Activated naive CD8-positive, alpha-beta T cell (primary cell): ENCODE measurements at regions not wholly inside any gene's neighbourhood (a gene's known extent, or its start where the extent isn't known, plus 50 kb on each side); places are given as distances from the start of the nearest gene placed in this dataset.

ENCODE experiments used
- H3K27ac Mint-ChIP-seq: one replicate; pipeline ENCODE4 v1.8.0; 2021; ENCODE audit warnings: mixed read lengths
- H3K27me3 Mint-ChIP-seq: one replicate; pipeline ENCODE4 v1.8.0; 2021; ENCODE audit warnings: mixed read lengths
- H3K36me3 Mint-ChIP-seq: one replicate; pipeline ENCODE4 v1.8.0; 2021; ENCODE audit warnings: mixed read lengths
- H3K4me1 Mint-ChIP-seq: one replicate; pipeline ENCODE4 v1.8.0; 2021; ENCODE audit warnings: low read depth, mixed read lengths
- H3K4me3 Mint-ChIP-seq: one replicate; pipeline ENCODE4 v1.8.0; 2021; ENCODE audit warnings: mild to moderate bottlenecking, mixed read lengths
- H3K9me3 Mint-ChIP-seq: one replicate; pipeline ENCODE4 v1.8.0; 2021; ENCODE audit warnings: low read depth, mixed read lengths

DNA sequence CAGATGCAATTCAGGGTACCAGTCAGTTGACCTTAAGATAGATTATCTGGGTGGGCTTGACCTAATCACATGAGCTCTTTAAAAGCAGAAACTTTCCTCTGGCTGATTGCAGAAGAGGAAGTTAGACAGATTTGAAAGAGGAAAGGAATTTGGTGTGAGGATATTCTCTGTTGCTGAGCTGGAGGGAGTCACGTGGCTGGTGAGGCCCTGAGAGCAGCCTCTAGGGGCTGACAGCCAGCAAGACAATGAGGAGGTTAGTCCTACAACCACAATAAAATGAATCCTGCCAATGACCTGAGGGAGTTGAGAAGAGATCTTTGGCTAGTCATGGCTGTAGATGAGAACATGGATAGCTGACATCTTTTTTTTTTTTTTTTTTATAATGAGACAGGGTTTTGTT is 87.0 kb upstream of the B3GAT2 start:
- Mint-ChIP-seq H3K36me3 (no peaks in the 10 kb centered on the region), H3K4me1 (no peaks in the 10 kb centered on the region), H3K27ac (no peak overlapping the region), H3K27me3 (peaks cover 2% of the 10 kb centered on the region), H3K9me3 (no peaks in the 10 kb centered on the region), H3K4me3 (no peak overlapping the region)

DNA sequence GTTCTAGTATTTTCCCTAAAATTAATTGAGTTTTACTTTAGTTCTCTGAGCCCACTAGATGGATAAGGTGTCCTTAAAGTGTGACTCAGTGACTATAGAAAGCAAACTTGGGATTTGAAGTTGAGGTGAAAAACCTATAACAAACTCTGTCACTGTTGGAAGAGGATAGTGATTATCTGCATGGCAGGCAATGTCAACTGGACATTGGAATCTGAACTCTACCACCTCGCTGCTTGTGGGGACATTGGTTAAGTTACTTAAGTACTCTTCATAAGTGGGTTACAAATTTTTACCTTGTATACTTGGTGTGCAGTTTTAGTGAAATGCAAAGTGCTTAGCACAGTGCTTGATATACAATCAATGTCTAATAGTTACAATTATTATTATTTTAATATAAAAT is 87.9 kb upstream of the B3GAT2 start:
- Mint-ChIP-seq H3K27ac (no peak overlapping the region), H3K4me1 (no peaks in the 10 kb centered on the region), H3K9me3 (no peaks in the 10 kb centered on the region), H3K36me3 (no peaks in the 10 kb centered on the region), H3K27me3 (peaks cover 2% of the 10 kb centered on the region), H3K4me3 (no peak overlapping the region)

DNA sequence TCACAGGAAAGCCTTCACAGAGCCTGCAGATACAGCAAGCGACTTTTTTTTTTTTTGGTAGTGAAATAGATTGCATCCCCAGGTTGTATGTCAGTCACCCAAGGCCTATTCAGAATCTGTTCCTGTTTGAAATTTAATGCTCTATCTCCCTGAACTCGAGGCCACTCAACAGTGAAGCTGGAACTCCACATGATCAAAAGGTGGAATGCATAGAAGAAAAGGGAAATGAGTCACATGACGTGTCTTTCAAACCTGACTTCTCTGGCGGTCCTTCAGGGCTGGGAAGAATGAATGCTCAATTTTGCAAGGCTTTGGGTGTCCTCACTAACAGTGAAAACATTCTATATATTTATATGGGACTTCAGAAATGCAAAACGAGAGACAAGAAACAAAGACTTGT is 88.4 kb upstream of the B3GAT2 start:
- Mint-ChIP-seq H3K9me3 (no peaks in the 10 kb centered on the region), H3K36me3 (no peaks in the 10 kb centered on the region), H3K4me3 (no peak overlapping the region), H3K27me3 (peaks cover 2% of the 10 kb centered on the region), H3K4me1 (no peaks in the 10 kb centered on the region), H3K27ac (no peak overlapping the region)

DNA sequence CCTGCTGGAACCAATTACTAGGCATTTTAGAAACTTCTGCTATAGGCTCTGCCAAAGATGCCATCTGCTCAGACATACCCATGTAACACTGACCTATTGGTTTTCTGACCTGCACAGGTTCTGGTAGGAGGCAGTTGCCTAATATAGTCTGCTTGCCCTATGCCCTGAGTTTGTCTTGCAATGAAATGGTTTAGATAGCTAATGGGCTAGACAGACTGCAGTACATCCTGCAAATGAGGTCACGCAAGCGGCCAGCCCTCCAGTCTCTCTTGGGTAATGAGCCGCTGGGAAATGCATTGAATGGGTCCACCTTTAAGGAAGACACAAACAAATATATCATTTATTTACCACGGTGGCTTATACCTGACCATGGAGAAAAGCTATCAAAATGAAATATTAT is 90.6 kb upstream of the B3GAT2 start:
- Mint-ChIP-seq H3K9me3 (no peaks in the 10 kb centered on the region), H3K36me3 (no peaks in the 10 kb centered on the region), H3K4me3 (no peak overlapping the region), H3K27ac (no peak overlapping the region), H3K4me1 (no peaks in the 10 kb centered on the region), H3K27me3 (no peaks in the 10 kb centered on the region)

DNA sequence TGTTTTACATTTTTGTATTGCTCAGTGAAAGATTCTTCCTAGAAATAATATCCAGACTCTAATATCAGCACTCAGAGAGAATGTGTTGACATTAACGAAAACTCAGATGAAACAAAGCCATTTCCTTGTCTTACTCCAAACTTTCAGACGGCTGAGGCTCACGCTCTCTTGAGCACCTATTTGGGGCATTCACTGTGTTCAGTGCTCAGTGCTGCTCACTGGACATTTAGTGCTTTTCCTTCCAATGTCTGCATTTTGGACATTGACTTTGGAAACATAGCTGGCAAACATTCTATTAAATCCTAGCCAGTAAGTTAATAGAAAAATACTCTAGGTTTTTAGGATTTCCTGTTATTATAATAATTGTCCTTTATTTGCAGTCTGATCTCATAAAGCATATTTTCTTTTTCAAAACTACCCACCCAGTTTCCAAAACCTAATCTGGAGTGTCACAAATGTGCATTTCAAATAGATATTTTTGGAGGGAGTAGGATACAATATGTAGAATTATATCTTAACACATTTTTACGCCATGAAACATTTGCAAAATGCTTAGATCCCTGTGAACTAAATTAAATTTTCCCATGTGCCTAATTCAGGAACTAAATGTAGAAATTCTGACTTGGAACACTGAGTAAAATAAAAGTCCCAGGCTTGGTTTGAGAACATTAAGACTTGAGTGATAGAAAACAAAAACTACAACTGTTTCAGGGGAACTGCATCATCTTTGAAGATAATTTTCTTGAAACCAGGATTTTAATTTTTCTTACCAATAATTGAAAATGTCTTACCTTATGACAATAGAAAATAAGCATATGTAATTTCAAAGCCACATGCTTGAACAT is 91.7 kb upstream of the B3GAT2 start:
- Mint-ChIP-seq H3K36me3 (no peaks in the 10 kb centered on the region), H3K27ac (no peak overlapping the region), H3K4me1 (no peaks in the 10 kb centered on the region), H3K27me3 (no peaks in the 10 kb centered on the region), H3K4me3 (no peak overlapping the region), H3K9me3 (no peaks in the 10 kb centered on the region)

DNA sequence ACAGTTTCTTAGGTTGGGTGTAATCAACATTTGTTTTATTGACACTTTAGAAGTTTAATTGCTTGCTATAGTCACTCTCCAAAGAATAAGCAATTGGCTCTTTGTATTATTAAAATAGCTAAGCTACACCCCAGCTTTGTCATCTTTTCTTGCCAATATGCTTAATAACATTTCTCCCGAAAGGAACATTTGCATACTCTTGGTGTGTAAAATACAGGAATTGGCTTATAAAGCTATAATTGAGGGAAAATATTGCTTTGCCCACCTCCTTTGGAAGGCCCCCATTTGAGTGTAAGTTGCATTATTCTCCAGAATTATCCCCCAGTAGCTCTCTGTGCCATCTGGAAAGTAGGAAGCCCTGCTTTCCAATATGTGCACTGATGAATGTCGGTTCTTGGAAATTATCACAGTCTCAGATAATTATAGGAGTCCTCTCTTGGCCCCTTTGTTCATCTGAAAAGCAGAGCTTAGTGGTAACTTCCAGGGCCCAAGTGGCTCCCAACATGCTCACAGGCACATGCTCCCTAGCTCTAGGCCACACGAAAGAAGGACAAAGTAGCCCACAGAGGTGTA is 92.4 kb upstream of the B3GAT2 start:
- Mint-ChIP-seq H3K36me3 (no peaks in the 10 kb centered on the region), H3K4me3 (no peak overlapping the region), H3K9me3 (no peaks in the 10 kb centered on the region), H3K4me1 (no peaks in the 10 kb centered on the region), H3K27ac (no peak overlapping the region), H3K27me3 (no peaks in the 10 kb centered on the region)

DNA sequence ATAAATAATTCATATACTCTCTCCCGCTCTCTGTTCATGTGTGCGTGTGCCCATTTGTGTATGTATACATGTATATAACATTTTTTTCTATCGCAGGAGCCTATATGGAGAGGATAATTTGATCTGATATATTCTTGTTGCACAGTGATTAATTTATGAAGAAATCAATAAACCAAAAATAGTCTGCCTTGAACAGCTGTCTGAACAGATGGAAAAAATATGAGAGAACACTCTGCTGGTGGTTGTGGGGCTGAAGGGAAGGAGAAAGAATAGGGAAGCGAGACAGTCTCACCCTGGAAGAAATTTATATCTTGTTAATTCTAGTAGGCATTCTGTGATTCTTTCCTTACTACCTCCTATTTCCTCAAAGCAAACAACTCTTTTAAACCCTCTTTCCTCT is 96.6 kb upstream of the B3GAT2 start:
- no peaks in the 10 kb centered on the region for H3K36me3 Mint-ChIP-seq
- no peak overlapping the region for H3K27ac Mint-ChIP-seq

DNA sequence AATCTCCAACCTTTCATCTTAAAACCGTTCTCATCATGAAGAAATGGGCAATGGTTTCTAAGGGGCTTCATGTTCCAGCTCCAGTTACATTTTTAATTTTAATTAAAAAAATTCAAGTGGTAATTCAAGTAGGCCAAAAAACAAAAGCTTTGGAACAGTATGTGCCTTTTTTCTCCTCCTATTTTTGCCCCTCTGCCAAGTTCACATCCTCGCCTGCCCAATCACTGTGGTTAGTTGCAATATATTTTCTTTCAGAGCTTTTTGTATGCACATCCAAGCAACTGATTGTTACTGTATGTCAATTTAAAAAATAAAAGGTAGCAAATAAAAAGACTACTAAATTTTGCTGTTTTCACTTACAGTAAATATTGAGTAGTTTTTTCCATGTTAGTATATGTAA is 99.8 kb upstream of the B3GAT2 start:
- H3K4me1 Mint-ChIP-seq = no peaks in the 10 kb centered on the region
- H3K9me3 Mint-ChIP-seq = no peaks in the 10 kb centered on the region
- H3K27ac Mint-ChIP-seq = no peak overlapping the region
- H3K36me3 Mint-ChIP-seq = no peaks in the 10 kb centered on the region
- H3K27me3 Mint-ChIP-seq = no peaks in the 10 kb centered on the region
- H3K4me3 Mint-ChIP-seq = no peak overlapping the region

More for the DNA sequence above, 96.6 kb upstream of the B3GAT2 start:
- Mint-ChIP-seq H3K27me3 (no peaks in the 10 kb centered on the region), H3K9me3 (no peaks in the 10 kb centered on the region), H3K4me3 (no peak overlapping the region), H3K4me1 (no peaks in the 10 kb centered on the region)

DNA sequence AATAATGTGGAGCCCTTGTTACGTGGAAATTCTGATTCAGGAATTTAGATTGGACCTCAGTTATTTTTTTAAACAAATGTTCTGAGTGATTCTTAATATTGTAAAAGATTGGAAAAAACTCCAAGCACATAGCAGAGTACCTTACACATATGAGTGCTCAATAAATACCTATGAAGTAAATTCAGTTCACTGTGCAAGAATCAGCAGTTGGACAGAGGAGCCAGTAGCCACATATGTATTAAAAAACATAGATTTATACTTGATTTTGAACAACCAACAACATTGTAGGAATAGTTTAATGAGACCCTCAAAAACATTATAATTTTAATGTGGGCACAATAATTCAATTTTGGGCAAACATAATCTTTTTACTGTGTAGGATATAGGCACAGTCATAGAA is 109.3 kb upstream of the B3GAT2 start:
- Mint-ChIP-seq H3K4me3 (no peak overlapping the region), H3K27me3 (peaks cover 12% of the 10 kb centered on the region), H3K9me3 (no peaks in the 10 kb centered on the region), H3K36me3 (no peaks in the 10 kb centered on the region), H3K4me1 (no peaks in the 10 kb centered on the region), H3K27ac (no peak overlapping the region)

DNA sequence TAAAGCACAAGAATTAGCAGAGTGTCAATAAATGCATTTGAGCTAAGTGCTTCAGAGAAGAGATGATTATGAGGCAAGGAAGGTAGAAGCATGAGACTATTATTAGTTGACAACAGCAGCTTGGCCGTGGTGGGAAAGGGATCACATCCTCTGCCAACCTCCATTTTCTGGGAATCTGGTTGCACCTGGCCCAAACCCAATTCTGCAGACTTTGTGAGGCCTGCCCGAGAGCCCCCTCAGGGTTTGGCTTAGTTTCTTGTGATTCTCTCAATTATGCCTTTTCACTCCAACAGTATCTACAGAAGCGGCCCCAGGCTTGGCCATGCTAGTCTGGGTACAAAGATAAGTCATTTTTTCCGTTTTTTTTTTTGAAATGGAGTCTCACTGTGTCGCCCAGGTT is 111.0 kb upstream of the B3GAT2 start:
- Mint-ChIP-seq H3K27me3 (peaks cover 12% of the 10 kb centered on the region), H3K36me3 (no peaks in the 10 kb centered on the region), H3K4me3 (no peak overlapping the region), H3K27ac (no peak overlapping the region), H3K4me1 (no peaks in the 10 kb centered on the region), H3K9me3 (no peaks in the 10 kb centered on the region)

DNA sequence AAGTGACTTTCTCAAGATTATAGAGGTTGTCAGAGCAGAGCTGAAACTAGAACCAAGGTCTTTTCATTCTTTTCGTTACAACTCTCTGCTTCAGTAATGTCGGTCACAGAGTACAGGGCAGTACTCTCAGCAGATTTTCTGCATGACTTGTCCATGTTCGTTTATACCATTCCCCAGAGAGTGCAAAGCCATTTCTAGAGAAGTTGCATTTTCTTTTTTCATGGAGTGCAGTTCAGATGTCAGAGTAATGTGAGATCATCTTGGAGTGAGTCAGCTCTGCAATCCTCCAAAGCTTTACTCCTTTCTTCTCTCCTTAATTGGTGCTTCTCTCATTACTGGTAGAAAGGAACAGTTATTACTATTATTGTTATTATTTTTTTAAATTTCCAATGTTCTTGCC is 115.6 kb upstream of the B3GAT2 start:
- no peaks in the 10 kb centered on the region for H3K36me3 Mint-ChIP-seq
- peaks cover 10% of the 10 kb centered on the region for H3K27me3 Mint-ChIP-seq
- H3K9me3 Mint-ChIP-seq = peaks cover 2% of the 10 kb centered on the region
- H3K27ac Mint-ChIP-seq = no peak overlapping the region
- no peaks in the 10 kb centered on the region for H3K4me1 Mint-ChIP-seq
- H3K4me3 Mint-ChIP-seq = no peak overlapping the region

DNA sequence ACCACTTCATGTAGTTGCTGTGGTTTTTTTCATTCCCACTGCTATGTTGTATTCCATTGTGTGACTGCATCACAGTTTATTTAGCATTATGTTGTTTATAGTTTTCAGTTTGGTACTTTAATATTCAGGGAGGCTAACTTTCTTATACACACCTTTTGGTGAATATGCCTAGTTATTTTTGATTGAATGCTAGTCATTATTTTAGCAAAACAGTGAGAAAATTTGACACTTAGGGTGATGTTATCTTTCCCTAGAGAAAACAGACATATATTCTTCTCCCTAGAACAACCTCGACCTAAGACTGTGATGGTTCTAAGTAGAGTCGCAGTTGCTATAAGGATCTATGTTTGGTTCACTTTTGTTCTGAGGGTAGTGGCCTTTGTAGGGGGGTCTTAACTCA is 120.8 kb upstream of the B3GAT2 start:
- Mint-ChIP-seq H3K9me3 (peaks cover 12% of the 10 kb centered on the region), H3K4me3 (no peak overlapping the region), H3K27me3 (peaks cover 8% of the 10 kb centered on the region), H3K27ac (no peak overlapping the region), H3K36me3 (no peaks in the 10 kb centered on the region), H3K4me1 (no peaks in the 10 kb centered on the region)

DNA sequence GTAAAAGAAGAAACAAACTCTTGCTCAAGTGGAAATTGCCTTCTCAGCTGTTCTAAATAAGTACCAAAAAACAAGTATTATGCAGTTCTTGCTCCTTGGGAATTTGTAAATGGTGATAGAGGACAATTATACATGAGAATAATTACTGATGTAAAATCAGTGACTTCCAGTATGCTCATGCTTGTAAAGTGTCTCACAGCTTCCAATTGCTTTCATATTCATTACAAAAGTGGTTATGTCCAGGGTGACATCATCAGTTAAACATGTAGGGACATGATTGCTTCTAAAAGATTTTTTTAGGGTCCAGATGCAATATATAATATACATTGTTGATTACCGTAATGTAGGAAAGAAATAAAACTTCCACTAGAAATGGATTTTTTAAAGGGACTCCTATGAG is 122.8 kb upstream of the B3GAT2 start:
- Mint-ChIP-seq H3K27ac (no peak overlapping the region), H3K4me3 (no peak overlapping the region), H3K36me3 (no peaks in the 10 kb centered on the region), H3K4me1 (no peaks in the 10 kb centered on the region), H3K27me3 (peaks cover 2% of the 10 kb centered on the region), H3K9me3 (peaks cover 12% of the 10 kb centered on the region)

DNA sequence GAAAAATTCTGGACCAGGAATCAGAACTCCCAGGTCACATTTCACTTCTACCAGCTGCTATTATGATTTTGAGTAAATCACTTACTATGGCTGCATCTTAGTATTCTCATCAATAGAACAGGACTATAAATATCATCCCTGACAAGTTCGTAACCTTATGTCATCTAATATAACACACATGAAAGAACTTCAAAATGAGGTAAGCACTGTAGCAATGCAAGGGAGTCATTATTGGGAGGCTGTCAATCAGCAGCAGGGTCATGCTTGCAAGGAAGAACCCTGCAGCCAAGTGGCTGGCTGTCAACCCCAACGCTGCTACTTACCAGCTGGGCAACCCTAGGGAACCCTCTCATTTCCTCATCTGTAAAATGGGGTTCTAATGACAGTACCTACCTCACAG is 123.3 kb upstream of the B3GAT2 start:
- H3K27me3 Mint-ChIP-seq = peaks cover 2% of the 10 kb centered on the region
- H3K36me3 Mint-ChIP-seq = no peaks in the 10 kb centered on the region
- H3K9me3 Mint-ChIP-seq = peaks cover 12% of the 10 kb centered on the region
- H3K4me3 Mint-ChIP-seq = no peak overlapping the region
- no peaks in the 10 kb centered on the region for H3K4me1 Mint-ChIP-seq
- H3K27ac Mint-ChIP-seq = no peak overlapping the region

DNA sequence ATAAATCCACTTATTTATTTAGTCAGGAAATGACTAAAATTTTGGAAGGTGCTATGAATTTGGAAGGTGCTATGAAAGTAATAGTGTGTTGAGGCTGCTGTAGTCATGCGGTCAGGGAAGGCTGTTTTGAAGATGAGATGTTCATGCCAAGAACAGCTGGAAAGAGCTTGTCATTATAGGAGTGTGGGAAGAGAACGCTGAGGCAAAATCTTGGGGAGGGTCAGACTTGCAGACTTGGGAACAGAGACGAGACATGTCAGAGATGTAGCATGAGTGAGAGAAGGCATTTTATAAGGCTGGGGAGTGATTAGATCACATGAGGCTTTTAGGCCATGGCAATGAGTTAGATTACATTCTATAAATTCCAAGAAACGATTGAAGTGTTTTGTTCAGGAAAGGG is 124.0 kb upstream of the B3GAT2 start:
- Mint-ChIP-seq H3K36me3 (no peaks in the 10 kb centered on the region), H3K27ac (no peak overlapping the region), H3K9me3 (peaks cover 12% of the 10 kb centered on the region), H3K4me1 (no peaks in the 10 kb centered on the region), H3K27me3 (peaks cover 3% of the 10 kb centered on the region), H3K4me3 (no peak overlapping the region)
